ENCODE measurements at regions not wholly inside any gene's neighbourhood (a gene's known extent, or its start where the extent isn't known, plus 50 kb on each side); places are given as distances from the start of the nearest gene placed in this dataset.

DNA sequence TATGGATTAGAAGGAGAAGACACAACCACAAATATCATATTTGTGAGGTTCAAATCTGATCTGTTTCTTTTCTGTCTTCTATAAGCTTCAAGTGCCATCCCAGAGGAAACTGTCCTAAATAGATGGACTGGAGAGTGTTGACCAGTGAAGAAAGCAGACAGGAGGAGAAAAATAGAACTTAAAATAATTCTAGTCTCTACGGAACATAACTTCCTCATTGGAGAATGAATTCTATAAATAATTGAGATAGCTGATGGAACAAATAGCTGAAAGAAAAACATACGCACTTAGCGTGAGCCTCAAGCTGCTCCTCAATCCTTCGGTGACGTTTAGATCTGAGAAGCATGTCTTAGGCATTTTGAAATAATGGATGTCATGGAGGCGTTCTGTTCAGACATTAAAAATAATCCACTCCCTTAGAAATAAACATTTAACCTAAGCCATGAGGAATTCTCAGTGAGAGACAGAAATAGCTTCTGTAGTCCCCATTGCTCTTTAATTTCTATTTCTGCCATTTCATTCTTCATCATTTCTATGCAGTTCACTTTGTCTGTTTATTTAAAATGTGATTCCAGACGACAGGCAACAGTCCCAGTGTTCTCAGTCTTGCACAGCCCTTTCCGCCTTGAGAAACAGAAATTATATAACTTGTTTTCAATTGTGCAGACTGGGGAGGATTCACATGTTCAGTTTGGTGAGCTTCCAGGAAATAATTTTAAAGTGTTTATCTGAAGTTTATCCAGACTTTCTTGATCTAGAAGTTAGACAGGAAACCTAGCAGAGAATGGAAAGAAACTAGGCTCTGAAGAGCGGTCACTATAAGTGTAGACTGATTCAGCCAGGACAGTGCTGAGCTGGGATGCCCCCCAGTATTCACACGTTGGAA, 97.3 kb downstream of the NR1D2 start (continued):
- TF ChIP-seq, protein P1, sequence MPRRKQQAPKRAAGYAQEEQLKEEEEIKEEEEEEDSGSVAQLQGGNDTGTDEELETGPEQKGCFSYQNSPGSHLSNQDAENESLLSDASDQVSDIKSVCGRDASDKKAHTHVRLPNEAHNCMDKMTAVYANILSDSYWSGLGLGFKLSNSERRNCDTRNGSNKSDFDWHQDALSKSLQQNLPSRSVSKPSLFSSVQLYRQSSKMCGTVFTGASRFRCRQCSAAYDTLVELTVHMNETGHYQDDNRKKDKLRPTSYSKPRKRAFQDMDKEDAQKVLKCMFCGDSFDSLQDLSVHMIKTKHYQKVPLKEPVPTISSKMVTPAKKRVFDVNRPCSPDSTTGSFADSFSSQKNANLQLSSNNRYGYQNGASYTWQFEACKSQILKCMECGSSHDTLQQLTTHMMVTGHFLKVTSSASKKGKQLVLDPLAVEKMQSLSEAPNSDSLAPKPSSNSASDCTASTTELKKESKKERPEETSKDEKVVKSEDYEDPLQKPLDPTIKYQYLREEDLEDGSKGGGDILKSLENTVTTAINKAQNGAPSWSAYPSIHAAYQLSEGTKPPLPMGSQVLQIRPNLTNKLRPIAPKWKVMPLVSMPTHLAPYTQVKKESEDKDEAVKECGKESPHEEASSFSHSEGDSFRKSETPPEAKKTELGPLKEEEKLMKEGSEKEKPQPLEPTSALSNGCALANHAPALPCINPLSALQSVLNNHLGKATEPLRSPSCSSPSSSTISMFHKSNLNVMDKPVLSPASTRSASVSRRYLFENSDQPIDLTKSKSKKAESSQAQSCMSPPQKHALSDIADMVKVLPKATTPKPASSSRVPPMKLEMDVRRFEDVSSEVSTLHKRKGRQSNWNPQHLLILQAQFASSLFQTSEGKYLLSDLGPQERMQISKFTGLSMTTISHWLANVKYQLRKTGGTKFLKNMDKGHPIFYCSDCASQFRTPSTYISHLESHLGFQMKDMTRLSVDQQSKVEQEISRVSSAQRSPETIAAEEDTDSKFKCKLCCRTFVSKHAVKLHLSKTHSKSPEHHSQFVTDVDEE (CRISPR knock-in tag; IDR thresholded peaks at IDR 0.05), result no peak
- TF ChIP-seq ZC3H10 (CRISPR knock-in tag; IDR thresholded peaks at IDR 0.05) (no peak), OSR1 (CRISPR knock-in tag; IDR thresholded peaks at IDR 0.05) (no peak), ZNF565 (CRISPR knock-in tag; conservative IDR thresholded peaks at IDR 0.05; ENCODE audit: low read depth) (no peak), TCF4 (CRISPR knock-in tag; IDR thresholded peaks at IDR 0.05; ENCODE audit: borderline replicate concordance) (no peak), ZNF8 (CRISPR knock-in tag; IDR thresholded peaks at IDR 0.05) (no peak), RARB (CRISPR knock-in tag; IDR thresholded peaks at IDR 0.05) (no peak), CSDC2 (CRISPR knock-in tag; IDR thresholded peaks at IDR 0.05) (no peak), PPARA (CRISPR knock-in tag; IDR thresholded peaks at IDR 0.05; ENCODE audit: borderline replicate concordance) (no peak)
- TF ChIP-seq, protein P2, sequence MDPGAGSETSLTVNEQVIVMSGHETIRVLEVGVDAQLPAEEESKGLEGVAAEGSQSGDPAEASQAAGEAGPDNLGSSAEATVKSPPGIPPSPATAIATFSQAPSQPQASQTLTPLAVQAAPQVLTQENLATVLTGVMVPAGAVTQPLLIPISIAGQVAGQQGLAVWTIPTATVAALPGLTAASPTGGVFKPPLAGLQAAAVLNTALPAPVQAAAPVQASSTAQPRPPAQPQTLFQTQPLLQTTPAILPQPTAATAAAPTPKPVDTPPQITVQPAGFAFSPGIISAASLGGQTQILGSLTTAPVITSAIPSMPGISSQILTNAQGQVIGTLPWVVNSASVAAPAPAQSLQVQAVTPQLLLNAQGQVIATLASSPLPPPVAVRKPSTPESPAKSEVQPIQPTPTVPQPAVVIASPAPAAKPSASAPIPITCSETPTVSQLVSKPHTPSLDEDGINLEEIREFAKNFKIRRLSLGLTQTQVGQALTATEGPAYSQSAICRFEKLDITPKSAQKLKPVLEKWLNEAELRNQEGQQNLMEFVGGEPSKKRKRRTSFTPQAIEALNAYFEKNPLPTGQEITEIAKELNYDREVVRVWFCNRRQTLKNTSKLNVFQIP (CRISPR knock-in tag; IDR thresholded peaks at IDR 0.05; ENCODE audit: borderline replicate concordance, low read depth), result no peak

GRCh38 chr3:24043168-24043567, 98.1 kb downstream of the NR1D2 start:
- no peak for ATAC-seq
- TF ChIP-seq ZFP30 (CRISPR knock-in tag; IDR thresholded peaks at IDR 0.05) (no peak), CSDC2 (CRISPR knock-in tag; IDR thresholded peaks at IDR 0.05) (no peak), PPARA (CRISPR knock-in tag; IDR thresholded peaks at IDR 0.05; ENCODE audit: borderline replicate concordance) (no peak), ZNF70 (CRISPR knock-in tag; IDR thresholded peaks at IDR 0.05) (no peak), TCF4 (CRISPR knock-in tag; IDR thresholded peaks at IDR 0.05; ENCODE audit: borderline replicate concordance) (no peak), BACH2 (CRISPR knock-in tag; IDR thresholded peaks at IDR 0.05; ENCODE audit: borderline replicate concordance) (no peak), ZNF8 (CRISPR knock-in tag; IDR thresholded peaks at IDR 0.05) (no peak), SNAI2 (CRISPR knock-in tag; IDR thresholded peaks at IDR 0.05) (no peak), RARB (CRISPR knock-in tag; IDR thresholded peaks at IDR 0.05) (no peak), OSR1 (CRISPR knock-in tag; IDR thresholded peaks at IDR 0.05) (no peak), ZC3H10 (CRISPR knock-in tag; IDR thresholded peaks at IDR 0.05) (no peak), ARNTL (CRISPR knock-in tag; IDR thresholded peaks at IDR 0.05; ENCODE audit: borderline replicate concordance, low read depth) (no peak), GLIS3 (CRISPR knock-in tag; IDR thresholded peaks at IDR 0.05) (no peak), ESRRG (CRISPR knock-in tag; IDR thresholded peaks at IDR 0.05) (no peak), ISL1 (CRISPR knock-in tag; IDR thresholded peaks at IDR 0.05) (no peak), ZFP3 (CRISPR knock-in tag; IDR thresholded peaks at IDR 0.05) (no peak)
- TF ChIP-seq, protein P2 (CRISPR knock-in tag; IDR thresholded peaks at IDR 0.05; ENCODE audit: borderline replicate concordance, low read depth), result no peak
- TF ChIP-seq, protein P3, sequence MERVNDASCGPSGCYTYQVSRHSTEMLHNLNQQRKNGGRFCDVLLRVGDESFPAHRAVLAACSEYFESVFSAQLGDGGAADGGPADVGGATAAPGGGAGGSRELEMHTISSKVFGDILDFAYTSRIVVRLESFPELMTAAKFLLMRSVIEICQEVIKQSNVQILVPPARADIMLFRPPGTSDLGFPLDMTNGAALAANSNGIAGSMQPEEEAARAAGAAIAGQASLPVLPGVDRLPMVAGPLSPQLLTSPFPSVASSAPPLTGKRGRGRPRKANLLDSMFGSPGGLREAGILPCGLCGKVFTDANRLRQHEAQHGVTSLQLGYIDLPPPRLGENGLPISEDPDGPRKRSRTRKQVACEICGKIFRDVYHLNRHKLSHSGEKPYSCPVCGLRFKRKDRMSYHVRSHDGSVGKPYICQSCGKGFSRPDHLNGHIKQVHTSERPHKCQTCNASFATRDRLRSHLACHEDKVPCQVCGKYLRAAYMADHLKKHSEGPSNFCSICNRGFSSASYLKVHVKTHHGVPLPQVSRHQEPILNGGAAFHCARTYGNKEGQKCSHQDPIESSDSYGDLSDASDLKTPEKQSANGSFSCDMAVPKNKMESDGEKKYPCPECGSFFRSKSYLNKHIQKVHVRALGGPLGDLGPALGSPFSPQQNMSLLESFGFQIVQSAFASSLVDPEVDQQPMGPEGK (CRISPR knock-in tag; IDR thresholded peaks at IDR 0.05; ENCODE audit: borderline replicate concordance), result no peak
- TF ChIP-seq, protein P1 (CRISPR knock-in tag; IDR thresholded peaks at IDR 0.05), result no peak
- TF ChIP-seq, protein P4, sequence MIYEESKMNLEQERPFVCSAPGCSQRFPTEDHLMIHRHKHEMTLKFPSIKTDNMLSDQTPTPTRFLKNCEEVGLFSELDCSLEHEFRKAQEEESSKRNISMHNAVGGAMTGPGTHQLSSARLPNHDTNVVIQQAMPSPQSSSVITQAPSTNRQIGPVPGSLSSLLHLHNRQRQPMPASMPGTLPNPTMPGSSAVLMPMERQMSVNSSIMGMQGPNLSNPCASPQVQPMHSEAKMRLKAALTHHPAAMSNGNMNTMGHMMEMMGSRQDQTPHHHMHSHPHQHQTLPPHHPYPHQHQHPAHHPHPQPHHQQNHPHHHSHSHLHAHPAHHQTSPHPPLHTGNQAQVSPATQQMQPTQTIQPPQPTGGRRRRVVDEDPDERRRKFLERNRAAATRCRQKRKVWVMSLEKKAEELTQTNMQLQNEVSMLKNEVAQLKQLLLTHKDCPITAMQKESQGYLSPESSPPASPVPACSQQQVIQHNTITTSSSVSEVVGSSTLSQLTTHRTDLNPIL (CRISPR knock-in tag; IDR thresholded peaks at IDR 0.05; ENCODE audit: low read depth), result no peak
